ENCODE measurements at regions not wholly inside any gene's neighbourhood (a gene's known extent, or its start where the extent isn't known, plus 50 kb on each side); places are given as distances from the start of the nearest gene placed in this dataset.

DNA sequence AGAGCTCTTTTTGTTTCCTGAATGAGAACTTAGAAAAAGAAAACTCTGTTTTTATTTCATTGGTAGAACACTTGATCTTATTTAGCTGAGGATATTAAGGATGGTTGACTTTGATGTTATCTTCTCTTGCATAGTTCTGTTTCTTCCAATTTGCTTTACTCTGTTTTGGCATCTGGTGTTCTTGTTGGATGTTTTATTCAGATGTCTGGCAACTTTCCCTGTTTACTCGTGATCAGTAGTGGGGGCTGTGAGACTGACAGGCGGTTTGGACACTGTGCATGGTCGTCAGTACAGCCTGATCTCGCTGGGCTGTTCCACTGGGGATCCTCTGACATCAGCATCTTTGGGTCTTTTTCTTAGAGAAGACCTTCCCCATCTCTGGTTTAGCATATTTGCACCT is 100.1 kb downstream of the TSN start:
- no peak overlapping the region for H2BK5ac ChIP-seq (ENCODE audit: low read depth, low read length)
- 81% methylated on average over 4 of the region's 4 CpGs; no CpG with 5 or more reads in 1 of the 2 experiments for WGBS, 2 experiments (ENCODE audit: extremely low coverage in 1 of 2, insufficient coverage in 1 of 2, insufficient read length in 1 of 2, insufficient replicate concordance in 2 of 2, low coverage in 1 of 2, low lambda C conversion rate in 2 of 2, missing lambda C conversion rate in 1 of 2)
- H3K56ac ChIP-seq (replicated peaks; ENCODE audit: insufficient read length, low read depth, low read length), result no peak overlapping the region
- no peak overlapping the region for H2BK120ac ChIP-seq (replicated peaks; ENCODE audit: low read depth, low read length)
- no peaks in the 10 kb centered on the region for H3K23me2 ChIP-seq (ENCODE audit: low read depth, low read length)
- no peaks in the 10 kb centered on the region for H3K4me1 ChIP-seq (replicated peaks in 1 of 4; ENCODE audit: control insufficient read depth in 3 of 4, insufficient read depth in 4 of 4, low read length in 3 of 4)
- no peaks in the 10 kb centered on the region for H3K36me3 ChIP-seq (ENCODE audit: control insufficient read depth in 2 of 4, insufficient read depth in 4 of 4, low read length in 3 of 4)
- no peak for TF ChIP-seq HDAC2 (IDR thresholded peaks at IDR 0.05; ENCODE audit: borderline replicate concordance in 1 of 2, low read depth in 2 of 2, low read length in 2 of 2)
- no peak for TF ChIP-seq GABPA (IDR thresholded peaks at IDR 0.05; ENCODE audit: borderline replicate concordance, insufficient read depth, low read length)
- no peak for TF ChIP-seq EP300 (IDR thresholded peaks at IDR 0.05; ENCODE audit: borderline replicate concordance in 1 of 2, low read depth in 2 of 2, low read length in 2 of 2)
- TF ChIP-seq MAX (IDR thresholded peaks at IDR 0.05), result no peak
- no peak for TF ChIP-seq ZNF274 (IDR thresholded peaks at IDR 0.05; ENCODE audit: borderline replicate concordance, extremely low read depth, low read length)
- TF ChIP-seq ASH2L (IDR thresholded peaks at IDR 0.05; ENCODE audit: low read length), result no peak
- no peak for TF ChIP-seq RNF2 (IDR thresholded peaks at IDR 0.05; ENCODE audit: borderline replicate concordance, low read depth, low read length, missing control alignments, poor library complexity, severe bottlenecking)
- TF ChIP-seq CTBP2 (IDR thresholded peaks at IDR 0.05; ENCODE audit: borderline replicate concordance, insufficient read depth, insufficient read length, low read length), result no peak
- TF ChIP-seq CREB1 (IDR thresholded peaks at IDR 0.05), result no peak
- no peak overlapping the region for H2AK5ac ChIP-seq (ENCODE audit: low read depth, low read length)
- no peak overlapping the region for H3K9ac ChIP-seq (replicated peaks in 1 of 4; ENCODE audit: extremely low read depth in 1 of 4, low read depth in 3 of 4, low read length in 3 of 4)
- H4K8ac ChIP-seq (ENCODE audit: extremely low read depth, insufficient read depth, low read length), result no peak overlapping the region
- H2AFZ ChIP-seq (ENCODE audit: low read length), result no peak overlapping the region
- H3K79me1 ChIP-seq (ENCODE audit: low read depth, low read length), result no peaks in the 10 kb centered on the region
- no peak overlapping the region for H3K4me3 ChIP-seq (ENCODE audit: extremely low read depth in 1 of 4, insufficient read depth in 2 of 4, low read depth in 3 of 4, low read length in 4 of 4)
- H3K27ac ChIP-seq (ENCODE audit: low read depth, low read length), result no peak overlapping the region
- H2BK12ac ChIP-seq (ENCODE audit: low read depth, low read length), result no peak overlapping the region
- FAIRE-seq, result no peak
- H4K20me1 ChIP-seq (replicated peaks in 1 of 2; ENCODE audit: control insufficient read depth in 1 of 2, insufficient read depth in 2 of 2, low read length in 2 of 2), result no peaks in the 10 kb centered on the region
- CTCF ChIA-PET (ENCODE audit: partially characterized antibody), result interaction anchor here (0.7 to 1.4 kb wide), 2 partner anchors 14 to 112 kb away, joined by 3 read pairs; no protein-coding TSS in a partner anchor
- no peak overlapping the region for H2BK15ac ChIP-seq (ENCODE audit: low read length)
- POLR2A ChIA-PET (ENCODE audit: partially characterized antibody), result no interaction called here
- H3K4ac ChIP-seq (replicated peaks; ENCODE audit: insufficient read length, low read depth, low read length), result no peak overlapping the region
- no peak overlapping the region for H3K18ac ChIP-seq (ENCODE audit: extremely low read depth, low read length)
- no peak overlapping the region for H3K23ac ChIP-seq (ENCODE audit: insufficient read length)
- H3K27me3 ChIP-seq (replicated peaks in 1 of 4; ENCODE audit: control insufficient read depth in 3 of 4, extremely low read depth in 1 of 4, insufficient read depth in 3 of 4, low read length in 3 of 4), result no peaks in the 10 kb centered on the region
- DNase-seq (ENCODE audit: low read depth in 1 of 2, low spot score in 2 of 2), result no peak
- H3K79me2 ChIP-seq (ENCODE audit: control insufficient read depth in 1 of 2, insufficient read depth in 2 of 2, low read length in 2 of 2), result no peaks in the 10 kb centered on the region
- no peak overlapping the region for H4K5ac ChIP-seq (ENCODE audit: insufficient read length, low read depth, low read length)
- H4K91ac ChIP-seq (replicated peaks; ENCODE audit: insufficient read length, low read length), result no peak overlapping the region
- H3K4me2 ChIP-seq (ENCODE audit: insufficient read depth in 1 of 2, low read depth in 2 of 2, low read length in 2 of 2), result no peak overlapping the region
- no peak overlapping the region for H3K14ac ChIP-seq (ENCODE audit: insufficient read length)
- H3K9me3 ChIP-seq (ENCODE audit: insufficient read depth in 2 of 2, low read depth in 1 of 2, low read length in 1 of 2), result no peaks in the 10 kb centered on the region
- no peak overlapping the region for H2BK20ac ChIP-seq (ENCODE audit: low read length)
